Lower leg skin (tissue), 4 donors: ENCODE measurements at regions not wholly inside any gene's neighbourhood (a gene's known extent, or its start where the extent isn't known, plus 50 kb on each side); places are given as distances from the start of the nearest gene placed in this dataset.
"Not testable (repeated sequence)": the region's sequence is repeated elsewhere in the genome, so short reads cannot be mapped to it uniquely, and the experiment has no call there.

Source experiments
- DNase-seq, 2 donors: peaks; one replicate each; pipeline ENCODE4 v3.0.0-alpha.2; 2019; ENCODE audit warnings: low spot score in 2 of 2
- H3K4me3 ChIP-seq: fragments of 200-600 bp; sonication (generic); 2 replicates; pipeline ENCODE4 v1.5.1; 2017; ENCODE audit warnings: mild to moderate bottlenecking, low read depth; ENCODE audit not compliant: poor library complexity, severe bottlenecking
- CTCF ChIP-seq, 3 donors: fragments of 450-650 bp; IDR thresholded peaks; one replicate each; pipeline ENCODE4 v1.5.1; 2016; ENCODE audit warnings: antibody characterized with exemption in 3 of 3, mild to moderate bottlenecking in 3 of 3, moderate library complexity in 2 of 3
- POLR2A ChIP-seq, 2 donors: fragments of 450-650 bp; IDR thresholded peaks; one replicate each; pipeline ENCODE4 v1.6.1; 2016 to 2017; ENCODE audit warnings: antibody characterized with exemption in 2 of 2, mild to moderate bottlenecking in 1 of 2, moderate library complexity in 1 of 2
- WGBS, 2 donors: methylation state at CpG; one replicate each; pipeline ENCODE4 v1.1.5; 2018; 5-methylcytosine and 5-hydroxymethylcytosine counted together
- intact Hi-C: fragments of 100-400 bp; cut with DNase I; formaldehyde crosslinking; loops from one replicate; pipeline ENCODE4 v1.15.0; 2023; ENCODE audit warnings: low total_unique reads

- intact Hi-C loops, result loop anchor here (5.0 kb wide), 1 partner anchor 248 kb away; no protein-coding TSS in a partner anchor
- 45 to 46% methylated on average over 3 of the region's 3 CpGs for WGBS, 2 donors
- TF ChIP-seq CTCF (IDR thresholded peaks at IDR 0.05), result no peak
- no peak for TF ChIP-seq POLR2A (IDR thresholded peaks at IDR 0.05)
- no peak for DNase-seq
- H3K4me3 ChIP-seq, result no peak overlapping the region
Measured at GRCh38 chr12:82300611-82301010, 57.6 kb downstream of the CCDC59 start.

DNA sequence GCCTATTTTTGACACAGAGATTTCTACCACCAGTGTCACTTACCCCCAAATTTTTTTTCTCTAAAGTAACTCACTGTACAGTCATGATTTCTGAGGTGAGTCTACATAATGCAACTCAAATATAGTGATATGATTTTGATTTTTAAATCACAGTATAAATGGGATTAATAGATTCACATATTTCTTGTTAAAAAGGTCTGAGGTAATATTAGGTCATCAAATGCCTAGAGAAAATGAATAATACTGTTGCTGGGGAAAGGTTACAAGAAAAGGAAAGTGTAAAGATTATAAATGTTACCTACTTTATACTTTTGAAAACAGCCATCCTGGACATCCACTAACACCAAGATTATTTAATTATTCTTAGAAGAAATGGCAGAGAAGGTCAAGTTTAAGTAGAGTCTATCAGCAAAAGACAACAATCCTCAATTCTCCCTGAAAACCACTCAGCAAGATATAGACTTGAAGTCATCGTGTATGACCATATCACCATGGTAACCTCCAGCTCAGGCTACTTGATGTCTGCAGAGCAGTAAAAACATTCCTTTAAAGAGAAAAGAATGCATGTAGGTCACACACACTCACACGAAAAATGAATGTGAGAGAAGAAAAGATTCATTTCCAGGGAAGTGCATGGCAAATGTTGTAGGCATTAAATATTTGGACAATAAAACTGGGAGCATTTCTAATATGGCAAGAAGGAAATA is 58.7 kb downstream of the CCDC59 start:
- no peak overlapping the region for H3K4me3 ChIP-seq
- WGBS, 2 donors, result 13 to 18% methylated on average over 2 of the region's 2 CpGs
- no peak for TF ChIP-seq POLR2A (IDR thresholded peaks at IDR 0.05)
- no peak for TF ChIP-seq CTCF (IDR thresholded peaks at IDR 0.05)
- no peak for DNase-seq
- intact Hi-C loops, result loop anchor here (5.0 kb wide), 1 partner anchor 247 kb away; no protein-coding TSS in a partner anchor

GRCh38 chr12:82290415-82290814 is 67.8 kb downstream of the CCDC59 start:
- no peak for DNase-seq
- no peak overlapping the region for H3K4me3 ChIP-seq
- TF ChIP-seq POLR2A (IDR thresholded peaks at IDR 0.05), result no peak
- no peak for TF ChIP-seq CTCF (IDR thresholded peaks at IDR 0.05)
- WGBS, 2 donors, result 34 to 54% methylated on average over 2 of the region's 2 CpGs
- intact Hi-C loops, result no loop called here

DNA sequence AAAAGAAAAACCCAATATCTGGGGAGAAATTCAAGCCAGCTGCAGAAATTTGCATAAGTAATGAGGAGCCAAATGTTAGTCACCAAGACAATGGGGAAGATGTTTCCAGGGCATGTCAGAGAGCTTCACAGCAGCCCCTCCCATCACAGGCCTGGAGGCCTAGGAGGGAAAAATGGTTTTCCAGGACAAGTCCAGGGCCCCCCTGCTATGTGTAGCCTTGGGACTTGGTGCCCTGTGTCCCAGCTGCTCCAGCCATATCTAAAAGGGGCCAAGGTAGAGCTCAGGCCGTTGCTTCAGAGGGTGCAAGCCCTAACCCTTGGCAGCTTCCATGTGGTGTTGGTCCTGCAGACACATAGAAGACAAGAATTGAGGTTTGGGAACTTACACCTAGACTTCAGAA is 76.9 kb downstream of the CCDC59 start:
- WGBS, 2 donors, result 0 to 50% methylated on average over 1 of the region's 1 CpG
- intact Hi-C loops, H3K4me3 ChIP-seq, DNase-seq: not testable (repeated sequence)

DNA sequence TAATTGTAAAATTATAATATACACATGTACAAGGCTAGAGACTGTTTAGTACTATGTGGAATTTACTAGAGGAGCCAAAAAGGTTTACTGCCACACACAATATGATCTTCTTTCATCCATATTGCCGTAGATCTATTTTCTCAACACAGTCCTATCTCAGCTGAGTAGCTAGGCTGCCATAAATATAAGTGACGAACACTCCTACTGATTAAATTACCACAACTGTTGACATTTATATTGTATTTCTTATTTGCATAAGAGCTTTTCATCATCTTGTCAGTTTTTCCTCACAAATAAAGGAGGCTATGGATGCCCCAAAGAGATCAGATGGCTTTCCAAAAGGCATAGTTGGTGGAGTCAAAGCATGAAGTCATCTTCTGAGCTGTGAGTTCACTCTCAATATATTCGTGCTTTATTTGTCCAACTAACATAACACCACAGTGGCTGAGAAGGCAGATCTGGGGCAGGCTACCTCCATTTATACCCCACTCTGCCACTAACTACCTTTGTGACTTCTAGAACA is 78.6 kb downstream of the CCDC59 start:
- DNase-seq, result no peak
- 81 to 82% methylated on average over 3 of the region's 3 CpGs for WGBS, 2 donors
- no peak overlapping the region for H3K4me3 ChIP-seq
- intact Hi-C loops, result loop anchor here (10.0 kb wide), 1 partner anchor 1955 kb away; no protein-coding TSS in a partner anchor
- TF ChIP-seq POLR2A (IDR thresholded peaks at IDR 0.05), result no peak
- no peak for TF ChIP-seq CTCF (IDR thresholded peaks at IDR 0.05)

- DNase-seq, result no peak
- intact Hi-C loops, result loop anchor here (10.0 kb wide), 1 partner anchor 1953 kb away; no protein-coding TSS in a partner anchor
- H3K4me3 ChIP-seq, result no peak overlapping the region
- TF ChIP-seq CTCF (IDR thresholded peaks at IDR 0.05) (no peak), POLR2A (IDR thresholded peaks at IDR 0.05) (no peak)
- WGBS, 2 donors, result 78 to 83% methylated on average over 4 of the region's 4 CpGs
Measured at GRCh38 chr12:82277582-82277981, 80.6 kb downstream of the CCDC59 start.
